ENCODE measurements at regions not wholly inside any gene's neighbourhood (a gene's known extent, or its start where the extent isn't known, plus 50 kb on each side); places are given as distances from the start of the nearest gene placed in this dataset.

DNA sequence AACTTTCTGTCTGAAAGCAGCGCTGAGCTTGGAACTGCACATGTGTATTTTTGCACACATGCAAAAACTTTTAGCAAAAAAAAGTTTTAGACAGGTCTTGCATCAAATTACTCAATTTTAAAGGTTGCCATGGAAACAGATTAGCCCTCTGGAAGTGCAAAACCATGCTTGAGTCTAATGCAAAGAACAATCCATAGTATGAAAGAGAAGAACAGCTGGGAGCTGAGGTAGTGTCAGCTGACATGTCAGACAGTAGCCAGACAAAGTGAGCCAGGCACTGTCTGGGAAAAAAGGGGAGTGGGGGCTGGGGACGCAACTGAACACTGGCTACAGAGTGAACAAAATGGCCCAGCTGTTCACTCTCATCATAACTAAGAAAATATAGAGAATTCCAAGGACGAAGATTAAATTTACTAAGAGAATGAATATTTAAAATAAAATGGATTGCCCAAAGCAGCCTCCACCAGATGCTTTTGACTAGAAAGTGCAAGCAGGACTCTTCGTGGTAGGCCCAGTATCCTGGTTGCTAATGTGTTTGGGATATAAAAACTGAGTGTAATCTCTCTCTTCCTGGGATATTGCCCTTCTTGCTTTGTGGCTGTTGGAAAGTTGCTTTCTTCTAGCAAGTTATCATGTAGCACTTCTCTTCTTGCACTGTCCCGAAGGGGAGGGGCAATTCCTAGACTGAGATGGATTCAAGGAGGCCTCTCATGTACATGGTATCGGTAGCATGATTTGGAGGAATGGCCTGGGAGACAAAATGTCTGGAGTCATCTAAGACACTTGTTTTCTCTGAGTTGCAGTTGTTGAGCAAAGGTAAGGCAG is 434.1 kb upstream of the FAT3 start:
- TF ChIP-seq, protein P1, sequence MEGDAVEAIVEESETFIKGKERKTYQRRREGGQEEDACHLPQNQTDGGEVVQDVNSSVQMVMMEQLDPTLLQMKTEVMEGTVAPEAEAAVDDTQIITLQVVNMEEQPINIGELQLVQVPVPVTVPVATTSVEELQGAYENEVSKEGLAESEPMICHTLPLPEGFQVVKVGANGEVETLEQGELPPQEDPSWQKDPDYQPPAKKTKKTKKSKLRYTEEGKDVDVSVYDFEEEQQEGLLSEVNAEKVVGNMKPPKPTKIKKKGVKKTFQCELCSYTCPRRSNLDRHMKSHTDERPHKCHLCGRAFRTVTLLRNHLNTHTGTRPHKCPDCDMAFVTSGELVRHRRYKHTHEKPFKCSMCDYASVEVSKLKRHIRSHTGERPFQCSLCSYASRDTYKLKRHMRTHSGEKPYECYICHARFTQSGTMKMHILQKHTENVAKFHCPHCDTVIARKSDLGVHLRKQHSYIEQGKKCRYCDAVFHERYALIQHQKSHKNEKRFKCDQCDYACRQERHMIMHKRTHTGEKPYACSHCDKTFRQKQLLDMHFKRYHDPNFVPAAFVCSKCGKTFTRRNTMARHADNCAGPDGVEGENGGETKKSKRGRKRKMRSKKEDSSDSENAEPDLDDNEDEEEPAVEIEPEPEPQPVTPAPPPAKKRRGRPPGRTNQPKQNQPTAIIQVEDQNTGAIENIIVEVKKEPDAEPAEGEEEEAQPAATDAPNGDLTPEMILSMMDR (IDR thresholded peaks at IDR 0.05; ENCODE audit: low read depth, low read length), result no peak
- Histone ChIP-seq H3K9me3 (ENCODE audit: severe bottlenecking) (no peaks in the 10 kb centered on the region), H3K27ac (no peak overlapping the region), H3K36me3 (no peaks in the 10 kb centered on the region), H3K4me3 (ENCODE audit: low read depth, low read length) (no peak overlapping the region), H3K27me3 (ENCODE audit: insufficient read depth, low read depth, severe bottlenecking) (no peaks in the 10 kb centered on the region)
- DNase-seq, result no peak

DNA sequence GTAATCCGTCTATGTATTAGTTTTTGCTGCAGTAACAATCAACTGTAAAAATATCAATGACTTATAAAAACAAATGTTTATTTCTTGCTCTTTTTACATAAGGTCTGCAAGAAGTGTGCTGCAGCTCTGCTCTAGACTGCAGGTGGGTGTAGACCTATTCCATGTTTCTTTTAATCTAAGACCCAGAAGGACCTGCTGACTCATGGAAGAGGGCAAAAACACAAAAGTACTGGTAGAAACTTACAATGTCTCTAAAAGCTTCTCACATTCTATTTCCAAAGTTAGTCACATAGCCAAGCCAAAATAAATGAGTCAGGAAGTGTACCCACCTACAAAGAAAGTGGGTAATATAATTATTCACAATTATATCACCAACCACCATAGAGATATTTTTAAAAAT is 435.9 kb upstream of the FAT3 start:
- Histone ChIP-seq H3K9me3 (ENCODE audit: severe bottlenecking) (no peaks in the 10 kb centered on the region), H3K27ac (no peak overlapping the region), H3K27me3 (ENCODE audit: insufficient read depth, low read depth, severe bottlenecking) (no peaks in the 10 kb centered on the region), H3K36me3 (no peaks in the 10 kb centered on the region), H3K4me3 (ENCODE audit: low read depth, low read length) (no peak overlapping the region)
- TF ChIP-seq, protein P1 (IDR thresholded peaks at IDR 0.05; ENCODE audit: low read depth, low read length), result no peak
- no peak for DNase-seq

DNA sequence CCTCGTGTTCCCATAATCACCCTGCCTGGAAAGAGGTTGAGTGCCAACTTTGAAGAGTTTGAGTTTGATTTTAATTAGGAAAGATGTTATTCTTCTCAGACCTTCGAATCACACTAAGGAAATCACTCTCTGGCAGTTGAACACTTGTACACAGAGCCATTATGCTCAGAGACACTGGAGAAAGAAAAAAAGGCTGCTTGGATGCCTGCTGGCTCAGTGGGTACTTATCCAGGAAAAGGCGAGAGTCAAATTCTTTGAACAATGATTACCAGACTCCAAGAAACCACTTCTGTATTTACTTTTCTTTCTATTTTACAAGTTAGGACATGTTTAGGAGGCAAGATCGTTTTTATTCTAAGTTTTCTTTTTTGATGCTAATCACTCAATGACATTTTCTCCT is 438.5 kb upstream of the FAT3 start:
- Histone ChIP-seq H3K36me3 (no peaks in the 10 kb centered on the region), H3K27me3 (ENCODE audit: insufficient read depth, low read depth, severe bottlenecking) (no peaks in the 10 kb centered on the region), H3K9me3 (ENCODE audit: severe bottlenecking) (no peaks in the 10 kb centered on the region), H3K27ac (no peak overlapping the region), H3K4me3 (ENCODE audit: low read depth, low read length) (no peak overlapping the region)
- no peak for DNase-seq
- TF ChIP-seq, protein P1 (IDR thresholded peaks at IDR 0.05; ENCODE audit: low read depth, low read length), result no peak

DNA sequence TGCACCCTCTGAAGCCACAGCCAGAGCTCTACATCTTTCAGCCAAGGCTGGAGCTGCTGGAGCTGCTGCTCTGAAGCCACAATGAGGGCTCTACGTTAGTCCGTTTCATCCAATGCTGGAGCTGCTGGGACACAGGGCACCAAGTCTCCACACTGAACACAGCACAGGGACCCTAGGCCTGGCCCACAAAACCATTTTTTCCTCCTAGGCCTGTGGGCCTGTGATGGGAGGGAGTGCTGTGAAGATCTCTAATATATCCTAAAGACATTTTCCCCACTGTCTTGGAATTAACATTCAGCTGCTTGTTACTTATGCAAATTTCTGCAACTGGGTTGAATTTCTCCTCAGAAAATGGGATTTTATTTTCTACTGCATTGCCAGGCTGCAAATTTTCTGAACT is 441.4 kb upstream of the FAT3 start:
- Histone ChIP-seq H3K4me3 (ENCODE audit: low read depth, low read length) (no peak overlapping the region), H3K27me3 (ENCODE audit: insufficient read depth, low read depth, severe bottlenecking) (no peaks in the 10 kb centered on the region), H3K9me3 (ENCODE audit: severe bottlenecking) (no peaks in the 10 kb centered on the region), H3K27ac (no peak overlapping the region), H3K36me3 (no peaks in the 10 kb centered on the region)
- no peak for DNase-seq
- TF ChIP-seq, protein P1 (IDR thresholded peaks at IDR 0.05; ENCODE audit: low read depth, low read length), result no peak

DNA sequence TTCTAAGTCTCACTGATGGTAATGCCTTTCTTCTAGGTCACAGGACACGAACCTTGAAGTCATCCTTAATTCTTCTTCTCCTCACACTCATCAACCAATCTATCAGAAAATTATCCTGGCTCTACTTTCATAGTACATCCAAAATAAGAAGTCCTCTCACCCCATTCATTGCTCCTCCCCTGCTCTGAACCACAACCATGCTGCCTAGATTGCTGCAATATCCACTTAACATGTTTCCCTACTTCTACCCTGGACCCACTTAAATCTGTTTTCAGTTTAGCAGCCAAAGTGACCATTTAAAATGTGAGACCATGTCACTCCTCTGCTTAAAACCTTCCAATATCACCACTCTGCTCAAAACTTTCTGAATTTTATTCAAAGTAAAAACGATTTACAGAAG is 445.9 kb upstream of the FAT3 start:
- TF ChIP-seq, protein P1 (IDR thresholded peaks at IDR 0.05; ENCODE audit: low read depth, low read length), result no peak
- no peak for DNase-seq

DNA sequence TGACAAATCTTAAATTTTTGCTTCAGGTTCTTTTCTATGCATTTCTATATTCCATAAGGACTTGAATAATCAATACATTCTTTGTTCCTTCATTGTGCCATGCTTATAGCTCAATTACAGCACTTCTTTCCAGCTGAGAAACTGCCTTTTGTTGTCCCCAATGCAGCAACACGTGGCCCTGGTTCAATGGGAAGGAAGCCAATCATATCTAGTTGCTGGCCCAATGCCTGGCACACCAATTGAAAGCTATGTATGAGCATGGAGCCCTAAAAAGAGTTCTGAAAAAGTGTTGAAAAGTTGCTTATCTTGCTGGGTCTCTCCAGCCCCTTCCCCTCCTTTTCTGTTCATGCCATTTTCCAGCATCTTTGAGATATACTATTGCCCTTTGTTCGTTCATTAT is 448.0 kb upstream of the FAT3 start:
- Histone ChIP-seq H3K27me3 (ENCODE audit: insufficient read depth, low read depth, severe bottlenecking) (no peaks in the 10 kb centered on the region), H3K27ac (no peak overlapping the region), H3K9me3 (ENCODE audit: severe bottlenecking) (no peaks in the 10 kb centered on the region), H3K4me3 (ENCODE audit: low read depth, low read length) (no peak overlapping the region), H3K36me3 (no peaks in the 10 kb centered on the region)
- TF ChIP-seq, protein P1 (IDR thresholded peaks at IDR 0.05; ENCODE audit: low read depth, low read length), result no peak
- DNase-seq, result no peak

More for the DNA sequence above, 445.9 kb upstream of the FAT3 start:
- Histone ChIP-seq H3K27me3 (ENCODE audit: insufficient read depth, low read depth, severe bottlenecking) (no peaks in the 10 kb centered on the region), H3K4me3 (ENCODE audit: low read depth, low read length) (no peak overlapping the region), H3K9me3 (ENCODE audit: severe bottlenecking) (no peaks in the 10 kb centered on the region), H3K36me3 (no peaks in the 10 kb centered on the region), H3K27ac (no peak overlapping the region)

Data from WERI-Rb-1 (cell line).